GM23248 (cell line): ENCODE measurements at regions not wholly inside any gene's neighbourhood (a gene's known extent, or its start where the extent isn't known, plus 50 kb on each side); places are given as distances from the start of the nearest gene placed in this dataset.

Source experiments
- EZH2 ChIP-seq: fragments of 200-600 bp; sonication (generic); IDR thresholded peaks from 2 replicates; pipeline ENCODE4 v1.6.1; 2018; ENCODE audit warnings: antibody characterized with exemption, mild to moderate bottlenecking; ENCODE audit not compliant: insufficient read depth, poor library complexity, severe bottlenecking
- EZH2phosphoT487 ChIP-seq: fragments of 200-600 bp; sonication (generic); IDR thresholded peaks from 2 replicates; pipeline ENCODE4 v1.6.1; 2018; ENCODE audit warnings: antibody characterized with exemption, moderate library complexity, mild to moderate bottlenecking, low read depth; ENCODE audit not compliant: insufficient read depth

- TF ChIP-seq EZH2, result no peak
- no peak for TF ChIP-seq EZH2phosphoT487
Measured at GRCh38 chr9:24912767-24913166, 367.1 kb upstream of the IZUMO3 start.
